Prostate gland (tissue), 2 donors: ENCODE measurements at regions not wholly inside any gene's neighbourhood (a gene's known extent, or its start where the extent isn't known, plus 50 kb on each side); places are given as distances from the start of the nearest gene placed in this dataset.

Experiments used
- CTCF ChIP-seq, 4 experiments: fragments of 200-600 bp in 2 of 4; fragments of 450-650 bp in 2 of 4; sonication (generic) in 2 of 4; IDR thresholded peaks; 1 replicate in 3 of 4; 2 replicates in 1 of 4; pipeline ENCODE4 v1.5.1; 2016 to 2019; ENCODE audit warnings: antibody characterized with exemption in 4 of 4, mild to moderate bottlenecking in 2 of 4, moderate library complexity in 2 of 4
- POLR2A ChIP-seq: fragments of 450-650 bp; IDR thresholded peaks from one replicate; pipeline ENCODE4 v1.6.1; 2016; ENCODE audit warnings: antibody characterized with exemption, mild to moderate bottlenecking
- POLR2AphosphoS5 ChIP-seq: sonication (generic); formaldehyde crosslinking; IDR thresholded peaks from one replicate; pipeline ENCODE4 v1.6.1; 2017; ENCODE audit warnings: antibody characterized with exemption

- TF ChIP-seq POLR2A: no peak
- TF ChIP-seq CTCF (IDR thresholded peaks at IDR 0.05): no peak
- no peak for TF ChIP-seq POLR2AphosphoS5
Measured at GRCh38 chr9:8019636-8020035, 220.1 kb upstream of the DMAC1 start.
